ENCODE measurements at regions not wholly inside any gene's neighbourhood (a gene's known extent, or its start where the extent isn't known, plus 50 kb on each side); places are given as distances from the start of the nearest gene placed in this dataset.

DNA sequence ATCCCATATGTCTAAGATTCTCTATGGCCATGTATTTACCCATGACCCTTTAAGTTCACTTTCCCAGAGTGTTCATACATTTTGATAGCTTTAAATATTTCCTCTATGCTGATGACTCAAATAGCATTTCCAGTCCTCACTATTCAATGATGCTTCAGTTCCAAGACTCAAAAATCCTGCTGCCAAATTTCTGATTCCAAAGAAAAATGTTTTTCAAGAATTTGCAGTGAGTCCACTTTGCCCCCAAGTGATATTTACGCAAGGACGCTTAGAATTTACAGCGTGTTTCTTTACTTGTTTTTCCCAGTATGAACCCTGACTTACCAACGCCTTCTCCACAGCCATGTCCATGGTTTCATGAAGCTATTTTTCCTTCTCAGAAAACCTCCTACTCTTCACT, 127.9 kb upstream of the PCDH18 start:
- TF ChIP-seq SPI1 (IDR thresholded peaks at IDR 0.05; ENCODE audit: borderline replicate concordance, insufficient read depth, low read depth, low read length) (no peak), EZH2 (IDR thresholded peaks at IDR 0.05; ENCODE audit: borderline replicate concordance, control insufficient read depth, low read depth, low read length) (no peak)

All from GM12878 (cell line).